Breast epithelium (tissue), 4 donors: ENCODE measurements at regions not wholly inside any gene's neighbourhood (a gene's known extent, or its start where the extent isn't known, plus 50 kb on each side); places are given as distances from the start of the nearest gene placed in this dataset.
"Not testable (repeated sequence)": the region's sequence is repeated elsewhere in the genome, so short reads cannot be mapped to it uniquely, and the experiment has no call there.

Experiments
- DNase-seq, 2 donors: peaks; one replicate each; pipeline ENCODE4 v3.0.0-alpha.2; 2019; ENCODE audit warnings: low spot score in 2 of 2
- H3K27ac ChIP-seq, 2 donors: fragments of 200-600 bp; sonication (generic) in 1 of 2; one replicate each; pipeline ENCODE4 v1.5.1; 2016 to 2019; ENCODE audit warnings: mild to moderate bottlenecking in 1 of 2
- H3K27me3 ChIP-seq, 2 donors: fragments of 200-600 bp; sonication (generic) in 1 of 2; one replicate each; pipeline versions ENCODE4 v1.5.1 to v1.6.0; 2017 to 2019; ENCODE audit warnings: control low read depth in 1 of 2, mild to moderate bottlenecking in 1 of 2
- H3K36me3 ChIP-seq: fragments of 200-600 bp; one replicate; pipeline ENCODE4 v1.5.1; 2019
- H3K4me1 ChIP-seq, 2 donors: fragments of 200-600 bp; sonication (generic); one replicate each; pipeline ENCODE4 v1.5.1; 2016 to 2019; ENCODE audit warnings: control low read depth in 1 of 2
- H3K4me3 ChIP-seq, 3 donors: fragments of 200-600 bp; sonication (generic); 1 replicate in 2 of 3; 2 replicates in 1 of 3; pipeline ENCODE4 v1.5.1; 2016 to 2019; ENCODE audit warnings: mild to moderate bottlenecking in 3 of 3, moderate library complexity in 2 of 3
- H3K9me3 ChIP-seq, 2 donors: fragments of 200-600 bp; sonication (generic) in 1 of 2; one replicate each; pipeline ENCODE4 v1.5.1; 2016 to 2019; ENCODE audit warnings: control low read depth in 1 of 2
- CTCF ChIP-seq, 3 donors: fragments of 450-650 bp; IDR thresholded peaks; one replicate each; pipeline ENCODE4 v1.5.1; 2016 to 2017; ENCODE audit warnings: antibody characterized with exemption in 3 of 3, mild to moderate bottlenecking in 3 of 3, moderate library complexity in 3 of 3
- POLR2A ChIP-seq: fragments of 450-650 bp; IDR thresholded peaks from one replicate; pipeline ENCODE4 v1.6.1; 2016; ENCODE audit warnings: antibody characterized with exemption, mild to moderate bottlenecking, moderate library complexity
- POLR2AphosphoS5 ChIP-seq, 3 donors: sonication (generic); formaldehyde crosslinking; IDR thresholded peaks; one replicate each; pipeline ENCODE4 v1.6.1; 2017; ENCODE audit warnings: antibody characterized with exemption in 3 of 3
- intact Hi-C: fragments of 100-400 bp; cut with DNase I; formaldehyde crosslinking; loops from one replicate; pipeline ENCODE4 v1.15.1; 2023; ENCODE audit warnings: low total_unique reads

- Histone ChIP-seq H3K27me3 (no peaks in the 10 kb centered on the region), H3K36me3 (no peaks in the 10 kb centered on the region), H3K4me3 (no peak overlapping the region), H3K9me3 (peaks cover 0 to 4% of the 10 kb centered on the region in 2 donors), H3K27ac (no peak overlapping the region), H3K4me1 (no peaks in the 10 kb centered on the region)
- intact Hi-C loops = loop anchor here (5.0 kb wide), 1 partner anchor 211 kb away; no protein-coding TSS in a partner anchor
- no peak for DNase-seq
- TF ChIP-seq POLR2AphosphoS5 (IDR thresholded peaks at IDR 0.05) (no peak), POLR2A (no peak), CTCF (IDR thresholded peaks at IDR 0.05) (no peak)
Measured at GRCh38 chr6:14596410-14596809, 478.8 kb downstream of the CD83 start.

- Histone ChIP-seq H3K4me3 (no peak overlapping the region), H3K36me3 (no peaks in the 10 kb centered on the region), H3K9me3 (peaks cover 0 to 4% of the 10 kb centered on the region in 2 donors), H3K4me1 (no peaks in the 10 kb centered on the region), H3K27me3 (no peaks in the 10 kb centered on the region), H3K27ac (no peak overlapping the region)
- no peak for DNase-seq
- TF ChIP-seq CTCF (IDR thresholded peaks at IDR 0.05) (no peak), POLR2A (no peak), POLR2AphosphoS5 (IDR thresholded peaks at IDR 0.05) (no peak)
- intact Hi-C loops = loop anchor here (5.0 kb wide), 1 partner anchor 210 kb away; no protein-coding TSS in a partner anchor
Measured at GRCh38 chr6:14597090-14597489, 479.5 kb downstream of the CD83 start.

GRCh38 chr6:14598017-14598864, 480.7 kb downstream of the CD83 start:
- no peaks in the 10 kb centered on the region for H3K27me3 ChIP-seq
- intact Hi-C loops = loop anchor here (5.0 kb wide), 1 partner anchor 209 kb away; no protein-coding TSS in a partner anchor
- H3K4me3 ChIP-seq = no peak overlapping the region
- TF ChIP-seq POLR2AphosphoS5 (IDR thresholded peaks at IDR 0.05) (no peak), CTCF (IDR thresholded peaks at IDR 0.05) (no peak), POLR2A (no peak)
- H3K36me3 ChIP-seq = no peaks in the 10 kb centered on the region
- no peak overlapping the region for H3K27ac ChIP-seq
- peaks cover 0 to 4% of the 10 kb centered on the region in 2 donors for H3K9me3 ChIP-seq
- no peaks in the 10 kb centered on the region for H3K4me1 ChIP-seq
- no peak for DNase-seq

GRCh38 chr6:14600306-14600705, 482.7 kb downstream of the CD83 start:
- H3K36me3 ChIP-seq, H3K27me3 ChIP-seq, H3K4me1 ChIP-seq, H3K27ac ChIP-seq, DNase-seq, H3K4me3 ChIP-seq, H3K9me3 ChIP-seq, intact Hi-C loops: not testable (repeated sequence)

- H3K4me3 ChIP-seq = no peak overlapping the region
- H3K36me3 ChIP-seq = no peaks in the 10 kb centered on the region
- peaks cover 0 to 2% of the 10 kb centered on the region in 2 donors for H3K9me3 ChIP-seq
- intact Hi-C loops = no loop called here
- H3K4me1 ChIP-seq = no peaks in the 10 kb centered on the region
- no peak for DNase-seq
- H3K27ac ChIP-seq = no peak overlapping the region
- H3K27me3 ChIP-seq = no peaks in the 10 kb centered on the region
- TF ChIP-seq CTCF (IDR thresholded peaks at IDR 0.05) (no peak), POLR2AphosphoS5 (IDR thresholded peaks at IDR 0.05) (no peak), POLR2A (no peak)
Measured at GRCh38 chr6:14601490-14601889, 483.9 kb downstream of the CD83 start.
